ENCODE measurements at regions not wholly inside any gene's neighbourhood (a gene's known extent, or its start where the extent isn't known, plus 50 kb on each side); places are given as distances from the start of the nearest gene placed in this dataset.

- no peak for TF ChIP-seq CTCF (IDR thresholded peaks at IDR 0.05)
- no peak for TF ChIP-seq EP300 (IDR thresholded peaks at IDR 0.05)
Measured at GRCh38 chr2:161046876-161047275, 113.4 kb upstream of the TANK start.
